GM21723 (cell line): ENCODE measurements at regions not wholly inside any gene's neighbourhood (a gene's known extent, or its start where the extent isn't known, plus 50 kb on each side); places are given as distances from the start of the nearest gene placed in this dataset.

ENCODE experiments used
- ATAC-seq: cut with Tn5 transposase; IDR thresholded peaks from one replicate; pipeline ENCODE4 v1.9.1; 2021; ENCODE audit warnings: mild to moderate bottlenecking, moderate library complexity; ENCODE audit not compliant: unreplicated experiment

DNA sequence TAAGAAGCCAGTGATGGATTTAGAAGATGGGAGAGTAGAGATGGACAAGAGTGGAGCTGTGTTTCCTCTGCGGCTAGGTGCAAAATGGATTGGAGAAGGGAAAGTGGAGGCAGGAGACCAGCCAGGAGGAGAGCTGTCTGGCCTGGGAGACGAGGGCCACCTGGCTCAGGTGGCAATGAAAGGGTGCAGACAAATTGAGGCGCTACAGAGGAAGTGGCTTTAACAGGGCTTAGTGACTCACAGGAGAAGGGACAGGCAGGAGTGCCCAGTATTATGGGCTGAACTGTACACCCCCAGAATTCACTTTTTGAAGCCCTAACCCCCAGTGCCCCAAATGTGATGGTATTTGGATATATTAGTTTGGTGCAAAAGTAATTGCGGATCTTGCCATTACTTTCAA, 65.6 kb upstream of the DUSP5 start:
- ATAC-seq = no peak

GRCh38 chr10:110432814-110433565, 64.7 kb upstream of the DUSP5 start:
- ATAC-seq = no peak

- no peak for ATAC-seq
These were observed 64.0 kb upstream of the DUSP5 start for GRCh38 chr10:110433740-110434139.

GRCh38 chr10:110434489-110435096, 63.1 kb upstream of the DUSP5 start:
- ATAC-seq = no peak

DNA sequence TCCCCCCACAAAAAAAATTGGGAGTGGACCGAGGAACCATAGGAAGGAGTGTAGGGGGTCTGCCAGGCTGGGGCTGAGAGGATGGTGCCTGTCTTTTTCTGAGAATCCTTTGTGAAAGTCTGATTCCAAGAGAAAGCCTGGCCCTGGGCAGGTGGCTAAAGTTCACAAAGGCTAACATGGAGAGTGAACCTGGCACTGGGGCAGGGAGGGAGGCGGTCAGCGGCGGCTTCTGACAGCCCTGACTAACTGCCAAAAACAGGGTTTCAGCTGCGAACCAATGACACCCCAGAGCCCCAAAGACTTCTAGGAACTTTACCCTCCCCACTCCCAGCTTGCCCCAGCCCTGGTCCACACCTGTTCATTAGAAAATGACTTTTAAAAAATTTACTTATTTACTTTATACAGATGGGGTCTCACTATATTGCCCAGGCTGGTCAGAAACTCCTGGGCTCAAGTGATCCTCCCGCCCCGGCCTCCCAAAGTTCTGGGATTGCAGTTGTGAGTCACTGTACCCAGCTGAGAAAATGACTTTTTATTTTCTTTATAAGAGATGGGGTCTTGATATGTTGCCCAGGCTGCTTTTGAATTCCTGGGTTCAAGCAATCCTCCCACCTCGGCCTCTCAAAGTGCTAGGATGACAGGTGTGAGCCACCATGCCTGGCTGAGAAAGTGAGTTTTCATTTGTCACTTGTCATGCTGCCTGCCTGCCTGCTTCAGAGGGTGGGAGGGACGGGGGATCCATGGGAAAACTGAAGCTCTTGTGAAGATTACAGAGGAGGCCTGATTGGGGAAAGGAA, 61.0 kb upstream of the DUSP5 start:
- no peak for ATAC-seq

- no peak for ATAC-seq
These were observed 60.4 kb upstream of the DUSP5 start for GRCh38 chr10:110437351-110437605.

DNA sequence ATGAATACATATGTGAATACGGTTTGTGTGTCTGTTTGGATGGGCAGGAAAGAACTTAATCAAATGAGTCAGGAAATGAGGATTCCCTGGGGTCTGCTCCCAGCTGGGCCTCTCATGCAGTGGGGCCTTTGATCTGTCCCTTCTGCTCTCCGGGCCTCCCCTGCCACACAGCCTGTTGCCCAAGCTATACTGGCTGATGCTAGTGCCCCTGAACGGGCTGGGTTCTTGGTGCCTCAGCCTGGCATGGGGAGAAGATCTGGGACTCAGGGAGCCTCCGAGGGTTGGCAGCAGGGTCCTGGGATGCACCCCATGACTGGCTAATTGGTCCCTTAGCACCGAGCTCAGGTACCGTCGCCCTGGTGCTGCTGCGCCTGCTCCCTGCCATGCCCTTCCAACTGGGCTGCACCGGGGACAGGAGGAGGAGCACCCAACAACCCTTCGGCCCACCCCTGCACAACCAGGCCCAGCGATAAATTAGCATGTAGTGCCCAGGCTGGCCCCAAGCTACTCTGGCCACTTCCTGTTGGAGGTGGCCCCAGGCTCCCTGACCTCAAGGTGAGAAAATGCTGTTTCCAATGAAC, 59.9 kb upstream of the DUSP5 start:
- ATAC-seq = no peak

- ATAC-seq = no peak
These were observed 55.0 kb upstream of the DUSP5 start for GRCh38 chr10:110442746-110443145.

- ATAC-seq = no peak
These were observed 54.3 kb upstream of the DUSP5 start for GRCh38 chr10:110443239-110444003.

DNA sequence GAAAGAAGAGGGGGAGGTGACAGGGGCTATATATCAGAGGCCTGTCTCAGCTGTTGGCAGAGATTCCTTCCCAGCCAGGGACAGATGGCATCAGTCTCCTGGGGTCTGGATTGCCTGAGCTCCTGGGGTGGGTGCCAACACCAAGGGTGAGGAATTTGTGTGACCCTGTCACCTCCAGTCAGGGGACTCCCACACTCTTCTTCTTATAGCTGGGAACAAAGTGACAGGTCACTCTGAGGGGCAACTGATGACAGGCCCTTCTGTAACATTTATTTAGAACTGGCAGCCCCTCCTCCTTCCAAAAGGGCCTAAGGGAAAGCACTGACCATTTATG, 53.7 kb upstream of the DUSP5 start:
- ATAC-seq = no peak

DNA sequence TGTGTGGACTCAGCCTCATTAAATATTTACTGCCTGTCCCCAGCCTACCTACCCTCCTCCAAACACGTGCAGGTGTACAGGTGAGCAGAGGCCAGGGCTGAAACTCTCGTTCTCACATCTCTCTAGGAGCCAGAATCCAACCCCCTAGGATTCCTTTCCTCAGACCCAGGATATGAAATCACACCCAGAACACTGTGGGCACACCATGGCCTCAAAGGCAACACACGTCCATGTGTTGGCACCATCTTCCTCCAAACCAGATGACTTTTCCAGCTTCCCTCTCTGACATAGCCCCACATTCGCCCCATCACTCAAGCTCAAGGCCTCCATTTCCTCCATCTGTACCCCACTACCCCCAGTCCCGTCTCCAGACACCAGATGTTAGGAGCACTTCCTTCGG, 51.8 kb upstream of the DUSP5 start:
- ATAC-seq = no peak

GRCh38 chr10:110446277-110446676, 51.4 kb upstream of the DUSP5 start:
- ATAC-seq = no peak

DNA sequence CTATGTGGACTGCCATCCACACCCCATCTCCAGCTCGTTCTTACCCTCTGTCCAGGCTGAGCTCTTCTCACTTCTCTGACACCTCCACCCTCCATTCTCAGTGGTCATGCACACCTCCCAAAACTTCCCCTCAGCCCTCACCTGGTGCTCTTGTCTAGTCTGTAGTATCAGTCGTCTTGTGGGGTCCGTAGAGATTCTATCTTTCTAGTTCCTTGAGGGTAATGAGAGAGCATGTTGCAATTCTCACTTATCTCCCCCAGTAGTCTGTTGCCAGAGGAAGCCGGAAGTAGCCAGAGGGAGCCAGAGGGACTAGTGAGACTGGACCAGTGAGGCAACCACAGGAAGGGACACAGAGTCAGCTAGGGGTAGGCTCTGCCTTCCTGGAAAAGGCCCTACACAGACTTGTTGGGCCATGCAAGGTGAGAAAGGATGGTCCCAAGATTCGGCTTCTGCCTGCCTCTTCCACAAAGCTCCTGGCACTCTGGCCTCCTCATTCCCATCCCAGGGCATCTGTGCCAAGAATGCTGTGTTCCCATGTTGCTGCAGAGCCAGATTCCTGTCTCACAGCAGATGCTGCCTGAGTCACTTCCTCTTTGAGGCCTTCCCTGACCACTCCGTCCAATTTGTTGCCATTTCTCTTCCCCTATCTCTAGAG, 50.6 kb upstream of the DUSP5 start:
- ATAC-seq = no peak

- no peak for ATAC-seq
These were observed 49.8 kb upstream of the DUSP5 start for GRCh38 chr10:110447886-110448285.
